ENCODE measurements at regions not wholly inside any gene's neighbourhood (a gene's known extent, or its start where the extent isn't known, plus 50 kb on each side); places are given as distances from the start of the nearest gene placed in this dataset.

GRCh38 chr15:46110755-46111154 is 475.9 kb downstream of the SQOR start (continued):
- TF ChIP-seq ZSCAN18 (CRISPR knock-in tag; IDR thresholded peaks at IDR 0.05): no peak
- no peak for TF ChIP-seq ZNF423 (CRISPR knock-in tag; IDR thresholded peaks at IDR 0.05)
- TF ChIP-seq SOX15 (CRISPR knock-in tag; IDR thresholded peaks at IDR 0.05): no peak
- TF ChIP-seq ZNF396 (CRISPR knock-in tag; IDR thresholded peaks at IDR 0.05; ENCODE audit: borderline replicate concordance): no peak

- Mint-ChIP-seq H3K36me3 (no peaks in the 10 kb centered on the region), H3K4me1 (no peaks in the 10 kb centered on the region), H3K9me3 (0 out of 2 replicates have a peak, but pooled peaks cover 4% of the 10 kb centered on the region), H3K27ac (no peak overlapping the region), H3K27me3 (ENCODE audit: low read depth) (no peaks in the 10 kb centered on the region; the same call in 1 of the 2 replicates), H3K4me3 (no peak overlapping the region)
- ATAC-seq: peak; percentile 32; the same call in 1 of the 2 replicates
- POLR2A ChIA-PET: no interaction called here
- DNase-seq (ENCODE audit: low spot score): no peak
- no peak for TF ChIP-seq E2F4 (CRISPR knock-in tag; IDR thresholded peaks at IDR 0.05; ENCODE audit: borderline replicate concordance, low read depth)
- no peak for TF ChIP-seq TCF7 (CRISPR knock-in tag; IDR thresholded peaks at IDR 0.05; ENCODE audit: low read depth)
- TF ChIP-seq JUN (CRISPR knock-in tag; IDR thresholded peaks at IDR 0.05): no peak
- TF ChIP-seq HMGXB4 (CRISPR knock-in tag; IDR thresholded peaks at IDR 0.05): no peak
- TF ChIP-seq ZNF138 (CRISPR knock-in tag; conservative IDR thresholded peaks at IDR 0.05): no peak
- TF ChIP-seq USF1 (CRISPR knock-in tag; IDR thresholded peaks at IDR 0.05): no peak
- no peak for TF ChIP-seq IRF2 (CRISPR knock-in tag; IDR thresholded peaks at IDR 0.05; ENCODE audit: borderline replicate concordance, low read depth)
- TF ChIP-seq SMAD4 (CRISPR knock-in tag; IDR thresholded peaks at IDR 0.05): no peak
- TF ChIP-seq ZMAT4 (CRISPR knock-in tag; IDR thresholded peaks at IDR 0.05): no peak
- no peak for TF ChIP-seq USF2 (CRISPR knock-in tag; IDR thresholded peaks at IDR 0.05)
- no peak for TF ChIP-seq ZNF416 (CRISPR knock-in tag; IDR thresholded peaks at IDR 0.05)
- no peak for TF ChIP-seq ZSCAN18 (CRISPR knock-in tag; IDR thresholded peaks at IDR 0.05)
- TF ChIP-seq OVOL2 (CRISPR knock-in tag; IDR thresholded peaks at IDR 0.05; ENCODE audit: borderline replicate concordance): no peak
- TF ChIP-seq SOX15 (CRISPR knock-in tag; IDR thresholded peaks at IDR 0.05): no peak
- TF ChIP-seq CDX4 (CRISPR knock-in tag; IDR thresholded peaks at IDR 0.05; ENCODE audit: borderline replicate concordance): no peak
- TF ChIP-seq GRHL2 (CRISPR knock-in tag; IDR thresholded peaks at IDR 0.05; ENCODE audit: insufficient replicate concordance, severe bottlenecking): no peak
- TF ChIP-seq CREM (CRISPR knock-in tag; IDR thresholded peaks at IDR 0.05): no peak
- CTCF ChIA-PET: interaction anchor here (0.6 kb wide), 1 partner anchor 96 kb away, joined by 3 read pairs; no protein-coding TSS in a partner anchor
Observed at GRCh38 chr15:46111730-46112129, 476.9 kb downstream of the SQOR start.

Data from WTC11 (cell line).